ENCODE measurements at regions not wholly inside any gene's neighbourhood (a gene's known extent, or its start where the extent isn't known, plus 50 kb on each side); places are given as distances from the start of the nearest gene placed in this dataset.
"Not testable (repeated sequence)": the region's sequence is repeated elsewhere in the genome, so short reads cannot be mapped to it uniquely, and the experiment has no call there.

- DNase-seq, result no peak
Observed at GRCh38 chr4:27894951-27895350, 1034.3 kb downstream of the STIM2 start.

- DNase-seq, result no peak
Observed at GRCh38 chr4:27908356-27908755, 1047.7 kb downstream of the STIM2 start.

- DNase-seq, result no peak
Observed at GRCh38 chr4:27910227-27910626, 1049.6 kb downstream of the STIM2 start.

GRCh38 chr4:27911047-27911446, 1050.4 kb downstream of the STIM2 start:
- DNase-seq, result no peak

- DNase-seq, result no peak
Observed at GRCh38 chr4:27913738-27914137, 1053.1 kb downstream of the STIM2 start.

- no peak for DNase-seq
Observed at GRCh38 chr4:27915822-27916221, 1055.2 kb downstream of the STIM2 start.

- no peak for DNase-seq
Observed at GRCh38 chr4:27916452-27917184, 1056.0 kb downstream of the STIM2 start.

GRCh38 chr4:27917381-27917780, 1056.7 kb downstream of the STIM2 start:
- no peak for DNase-seq

- no peak for DNase-seq
Observed at GRCh38 chr4:27921231-27921630, 1060.6 kb downstream of the STIM2 start.

GRCh38 chr4:27928761-27929540, 1068.3 kb downstream of the STIM2 start:
- no peak for DNase-seq

- no peak for DNase-seq
Observed at GRCh38 chr4:27930291-27930690, 1069.7 kb downstream of the STIM2 start.

GRCh38 chr4:27930976-27931375, 1070.3 kb downstream of the STIM2 start:
- no peak for DNase-seq

- no peak for DNase-seq
Observed at GRCh38 chr4:27931584-27931983, 1070.9 kb downstream of the STIM2 start.

GRCh38 chr4:27934871-27935270, 1074.2 kb downstream of the STIM2 start:
- DNase-seq, result no peak

- DNase-seq, result no peak
Observed at GRCh38 chr4:27946799-27947198, 1086.2 kb downstream of the STIM2 start.

- no peak for DNase-seq
Observed at GRCh38 chr4:27947302-27947701, 1086.7 kb downstream of the STIM2 start.

- DNase-seq, result no peak
Observed at GRCh38 chr4:27964095-27964494, 1103.5 kb downstream of the STIM2 start.

GRCh38 chr4:27966664-27967063, 1106.0 kb downstream of the STIM2 start:
- no peak for DNase-seq

- peak; percentile 82 to 93 for DNase-seq
Observed at GRCh38 chr4:27973056-27973455, 1112.4 kb downstream of the STIM2 start.

- DNase-seq, result no peak
Observed at GRCh38 chr4:27973700-27974099, 1113.1 kb downstream of the STIM2 start.

GRCh38 chr4:27974339-27974738, 1113.7 kb downstream of the STIM2 start:
- DNase-seq, result peak in 1 of 2 experiments; percentile 32

- not testable (repeated sequence) for DNase-seq
Observed at GRCh38 chr4:27974881-27975280, 1114.2 kb downstream of the STIM2 start.

- not testable (repeated sequence) for DNase-seq
Observed at GRCh38 chr4:27978427-27979109, 1117.9 kb downstream of the STIM2 start.

- DNase-seq, result no peak
Observed at GRCh38 chr4:27985522-27985921, 1124.9 kb downstream of the STIM2 start.

Measured in NCI-H524 (cell line).